Neural progenitor cell (in vitro differentiated cells): ENCODE measurements at regions not wholly inside any gene's neighbourhood (a gene's known extent, or its start where the extent isn't known, plus 50 kb on each side); places are given as distances from the start of the nearest gene placed in this dataset.

ENCODE experiments used
- DNase-seq: peaks from one replicate; pipeline ENCODE4 v3.0.0-alpha.2; 2016; ENCODE audit warnings: low spot score
- H2AFZ ChIP-seq: fragments of 200-600 bp; sonication (generic); replicated peaks from 2 replicates; pipeline ENCODE4 v1.6.1; 2016; ENCODE audit warnings: antibody characterized with exemption
- H3F3A ChIP-seq: fragments of 200-600 bp; sonication (generic); 2 replicates; pipeline ENCODE4 v1.6.1; 2016; ENCODE audit warnings: antibody characterized with exemption, low read depth
- H3K27ac ChIP-seq: fragments of 200-600 bp; sonication (generic); 2 replicates; pipeline ENCODE4 v1.5.1; 2016; ENCODE audit warnings: mild to moderate bottlenecking
- H3K27me3 ChIP-seq: fragments of 200-600 bp; sonication (generic); 2 replicates; pipeline ENCODE4 v1.6.1; 2016; ENCODE audit warnings: mild to moderate bottlenecking, moderate library complexity
- H3K36me3 ChIP-seq: fragments of 200-600 bp; sonication (generic); 2 replicates; pipeline ENCODE4 v1.5.1; 2016
- H3K4me1 ChIP-seq: fragments of 200-600 bp; sonication (generic); 2 replicates; pipeline ENCODE4 v1.6.1; 2016; ENCODE audit warnings: mixed run types
- H3K4me2 ChIP-seq: fragments of 200-600 bp; sonication (generic); 2 replicates; pipeline ENCODE4 v1.6.1; 2016
- H3K4me3 ChIP-seq: fragments of 200-600 bp; sonication (generic); 2 replicates; pipeline ENCODE4 v1.5.1; 2016
- H3K79me2 ChIP-seq: fragments of 200-600 bp; sonication (generic); 2 replicates; pipeline ENCODE4 v1.6.1; 2016; ENCODE audit warnings: low read depth
- H3K9ac ChIP-seq: fragments of 200-600 bp; sonication (generic); 2 replicates; pipeline ENCODE4 v1.6.1; 2016
- H3K9me3 ChIP-seq: fragments of 200-600 bp; sonication (generic); 2 replicates; pipeline ENCODE4 v1.5.1; 2016; ENCODE audit warnings: low read depth
- H4K20me1 ChIP-seq: fragments of 200-600 bp; sonication (generic); 2 replicates; pipeline ENCODE4 v1.6.1; 2016; ENCODE audit warnings: low read depth
- H3K27ac Mint-ChIP-seq: 3 replicates; pipeline ENCODE4 v1.8.0; 2021; ENCODE audit warnings: mixed read lengths
- H3K27me3 Mint-ChIP-seq: 2 replicates; pipeline ENCODE4 v1.8.0; 2022; ENCODE audit warnings: low read depth, mild to moderate bottlenecking, inconsistent platforms, moderate library complexity, mixed read lengths; ENCODE audit not compliant: insufficient read depth
- H3K36me3 Mint-ChIP-seq: 3 replicates; pipeline ENCODE4 v1.8.0; 2021; ENCODE audit warnings: mixed read lengths
- H3K4me1 Mint-ChIP-seq: 3 replicates; pipeline ENCODE4 v1.8.0; 2021; ENCODE audit warnings: mixed read lengths
- H3K4me3 Mint-ChIP-seq: 3 replicates; pipeline ENCODE4 v1.8.0; 2021; ENCODE audit warnings: mild to moderate bottlenecking, moderate library complexity, mixed read lengths
- H3K9me3 Mint-ChIP-seq: 3 replicates; pipeline ENCODE4 v1.8.0; 2020; ENCODE audit warnings: mixed read lengths
- EZH2 ChIP-seq: fragments of 200-600 bp; sonication (generic); IDR thresholded peaks from 2 replicates; pipeline ENCODE4 v1.6.1; 2017; ENCODE audit warnings: antibody characterized with exemption, mild to moderate bottlenecking, moderate library complexity
- EZH2phosphoT487 ChIP-seq: fragments of 200-600 bp; sonication (generic); IDR thresholded peaks from 2 replicates; pipeline ENCODE4 v1.6.1; 2017; ENCODE audit warnings: antibody characterized with exemption
- TF ChIP-seq, protein P1 (sequence below): fragments of 200-600 bp; sonication (generic); IDR thresholded peaks from 2 replicates; pipeline ENCODE4 v1.5.1; 2017; ENCODE audit warnings: antibody characterized with exemption, mild to moderate bottlenecking

DNA sequence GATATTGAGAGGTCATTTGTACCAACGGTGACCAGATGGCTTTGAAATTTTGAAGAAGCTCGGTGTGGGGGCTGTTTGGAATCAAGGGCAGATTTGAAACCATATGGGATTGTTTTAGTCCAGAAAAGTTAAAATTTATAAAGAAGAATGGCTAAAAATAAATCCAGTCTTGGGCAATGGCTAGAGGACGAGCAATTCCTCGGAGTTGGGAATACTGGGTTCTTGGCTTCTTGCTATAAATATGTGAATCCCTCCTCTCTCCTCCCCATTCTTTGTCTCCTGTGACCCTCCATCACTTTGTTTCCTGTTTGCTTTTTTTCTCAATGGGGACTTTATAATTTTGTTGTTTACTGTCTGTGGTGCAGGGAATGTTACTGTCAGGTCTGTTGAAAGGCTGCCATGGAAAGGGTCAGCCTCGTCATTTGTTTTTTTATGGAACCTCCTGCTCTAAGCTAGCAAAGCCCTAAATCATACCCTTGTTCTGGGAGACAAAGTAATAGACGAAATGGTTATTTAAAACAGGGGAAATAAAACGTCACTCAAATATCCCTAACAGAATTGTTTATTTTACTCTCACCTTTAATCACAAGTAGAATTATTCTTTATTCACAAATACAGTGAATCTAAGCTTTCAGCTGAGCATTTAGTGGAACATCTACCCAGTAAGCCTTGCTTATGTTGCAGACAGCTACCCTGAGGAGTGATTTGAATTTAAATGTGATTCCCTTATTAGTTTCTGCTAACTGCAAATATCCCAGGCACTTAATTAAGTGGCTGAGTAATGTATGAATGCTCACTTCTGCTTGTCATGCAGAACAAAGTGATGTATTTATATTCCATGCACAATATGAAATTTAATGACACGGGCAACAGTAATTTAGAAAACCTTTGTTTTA, 273.1 kb upstream of the NOVA1 start:
- Histone ChIP-seq H3K27ac (no peak overlapping the region), H3F3A (peaks cover 6% of the 10 kb centered on the region), H3K9me3 (no peaks in the 10 kb centered on the region), H3K9ac (no peak overlapping the region), H3K4me3 (no peak overlapping the region), H3K4me2 (peak overlapping the region; percentile 27), H3K79me2 (no peaks in the 10 kb centered on the region), H2AFZ (peak overlapping the region; percentile 3), H3K4me1 (peaks cover 46% of the 10 kb centered on the region), H4K20me1 (no peaks in the 10 kb centered on the region), H3K36me3 (no peaks in the 10 kb centered on the region), H3K27me3 (no peaks in the 10 kb centered on the region)
- H3K27ac Mint-ChIP-seq, result no peak overlapping the region
- H3K36me3 Mint-ChIP-seq, result no peaks in the 10 kb centered on the region
- DNase-seq, result no peak
- no peaks in the 10 kb centered on the region for H3K9me3 Mint-ChIP-seq
- H3K4me3 Mint-ChIP-seq, result no peak overlapping the region
- H3K27me3 Mint-ChIP-seq, result no peaks in the 10 kb centered on the region
- peaks cover 26% of the 10 kb centered on the region for H3K4me1 Mint-ChIP-seq
- TF ChIP-seq, protein P1, sequence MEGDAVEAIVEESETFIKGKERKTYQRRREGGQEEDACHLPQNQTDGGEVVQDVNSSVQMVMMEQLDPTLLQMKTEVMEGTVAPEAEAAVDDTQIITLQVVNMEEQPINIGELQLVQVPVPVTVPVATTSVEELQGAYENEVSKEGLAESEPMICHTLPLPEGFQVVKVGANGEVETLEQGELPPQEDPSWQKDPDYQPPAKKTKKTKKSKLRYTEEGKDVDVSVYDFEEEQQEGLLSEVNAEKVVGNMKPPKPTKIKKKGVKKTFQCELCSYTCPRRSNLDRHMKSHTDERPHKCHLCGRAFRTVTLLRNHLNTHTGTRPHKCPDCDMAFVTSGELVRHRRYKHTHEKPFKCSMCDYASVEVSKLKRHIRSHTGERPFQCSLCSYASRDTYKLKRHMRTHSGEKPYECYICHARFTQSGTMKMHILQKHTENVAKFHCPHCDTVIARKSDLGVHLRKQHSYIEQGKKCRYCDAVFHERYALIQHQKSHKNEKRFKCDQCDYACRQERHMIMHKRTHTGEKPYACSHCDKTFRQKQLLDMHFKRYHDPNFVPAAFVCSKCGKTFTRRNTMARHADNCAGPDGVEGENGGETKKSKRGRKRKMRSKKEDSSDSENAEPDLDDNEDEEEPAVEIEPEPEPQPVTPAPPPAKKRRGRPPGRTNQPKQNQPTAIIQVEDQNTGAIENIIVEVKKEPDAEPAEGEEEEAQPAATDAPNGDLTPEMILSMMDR, result no peak
- no peak for TF ChIP-seq EZH2phosphoT487
- TF ChIP-seq EZH2, result no peak

DNA sequence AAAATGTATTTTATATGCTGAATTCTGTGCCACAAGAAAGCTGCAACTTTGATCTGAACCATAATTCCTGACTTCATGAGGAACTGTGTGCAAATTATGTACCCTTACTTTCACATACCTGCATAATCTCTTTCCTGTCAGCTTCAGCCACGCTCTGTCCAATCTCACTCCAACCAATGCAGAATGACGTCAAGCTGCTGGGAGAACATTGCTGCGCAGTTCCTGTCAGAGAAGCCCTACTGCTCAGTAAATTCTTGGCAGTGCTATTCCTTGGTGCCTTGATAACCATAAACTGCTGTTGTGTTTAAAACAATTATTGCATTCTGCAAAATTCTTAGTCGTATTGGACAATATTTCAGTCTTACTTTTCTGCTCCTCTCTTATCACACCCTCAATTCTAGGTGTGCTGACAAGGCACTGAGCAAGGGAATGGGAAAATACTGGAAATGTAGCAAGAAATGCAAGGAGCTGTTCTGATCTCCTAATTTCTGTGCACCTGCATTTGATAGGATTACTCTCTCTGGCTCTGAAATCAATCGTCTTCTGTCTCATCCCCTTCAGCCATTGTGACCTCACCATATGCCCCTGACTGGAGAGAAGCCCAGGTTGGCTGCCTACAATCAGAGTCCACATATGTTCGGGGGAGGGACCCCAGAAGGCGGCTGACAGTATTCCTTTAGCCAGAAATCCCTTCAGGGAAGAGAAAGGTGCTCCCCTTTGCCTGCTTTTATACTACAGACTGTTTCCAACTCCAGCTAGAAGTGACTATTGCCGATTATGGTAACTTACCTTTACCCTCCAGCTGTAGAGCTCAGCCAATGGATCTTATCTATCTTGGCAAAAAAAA, 274.9 kb upstream of the NOVA1 start:
- no peaks in the 10 kb centered on the region for H3K9me3 Mint-ChIP-seq
- H2AFZ ChIP-seq, result no peak overlapping the region

DNA sequence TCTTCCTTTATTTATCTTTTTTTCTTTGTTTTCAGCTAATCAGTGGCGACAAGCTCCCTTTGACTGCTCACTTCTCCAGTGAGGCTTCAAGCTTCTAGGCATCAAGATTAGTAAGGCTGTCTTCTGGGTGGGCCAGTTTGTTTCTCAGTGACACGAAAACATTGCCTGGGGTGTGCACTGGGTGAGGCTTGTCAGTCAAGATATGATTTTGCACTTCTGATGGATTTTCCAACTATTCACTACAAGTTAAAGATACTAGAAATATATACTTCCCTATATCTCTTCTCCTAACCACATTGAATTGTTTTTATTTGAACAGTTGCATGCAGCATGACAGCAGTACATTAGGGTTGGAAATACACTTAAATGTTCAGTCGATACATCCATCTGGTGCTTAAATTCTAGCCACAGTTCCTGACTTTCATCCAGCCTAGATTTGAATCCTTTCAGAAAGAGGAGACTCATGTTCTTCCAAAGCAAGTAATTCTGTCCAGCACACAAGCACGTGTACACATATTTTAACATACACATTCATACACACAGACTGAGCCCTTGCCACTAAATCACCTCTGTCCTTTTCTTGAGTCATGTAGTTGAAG, 275.6 kb upstream of the NOVA1 start:
- Histone ChIP-seq H3K4me2 (peak overlapping the region; percentile 50), H3K79me2 (no peaks in the 10 kb centered on the region), H3F3A (peaks cover 6% of the 10 kb centered on the region), H3K4me3 (no peak overlapping the region), H3K4me1 (peaks cover 36% of the 10 kb centered on the region), H3K27me3 (no peaks in the 10 kb centered on the region), H3K9ac (no peak overlapping the region), H3K36me3 (no peaks in the 10 kb centered on the region), H3K27ac (no peak overlapping the region), H3K9me3 (no peaks in the 10 kb centered on the region), H4K20me1 (no peaks in the 10 kb centered on the region), H2AFZ (no peak overlapping the region)
- Mint-ChIP-seq H3K27me3 (no peaks in the 10 kb centered on the region), H3K4me1 (peaks cover 26% of the 10 kb centered on the region), H3K9me3 (no peaks in the 10 kb centered on the region), H3K36me3 (no peaks in the 10 kb centered on the region), H3K4me3 (no peak overlapping the region), H3K27ac (no peak overlapping the region)
- peak; percentile 42 for DNase-seq
- peak; percentile 60 for TF ChIP-seq EZH2phosphoT487
- TF ChIP-seq, protein P1, result no peak

More for the DNA sequence above, 274.9 kb upstream of the NOVA1 start:
- Histone ChIP-seq H3K27me3 (no peaks in the 10 kb centered on the region), H4K20me1 (no peaks in the 10 kb centered on the region), H3K79me2 (no peaks in the 10 kb centered on the region), H3K4me3 (no peak overlapping the region), H3F3A (peaks cover 6% of the 10 kb centered on the region), H3K9ac (no peak overlapping the region), H3K4me1 (peaks cover 36% of the 10 kb centered on the region), H3K9me3 (no peaks in the 10 kb centered on the region), H3K4me2 (peak overlapping the region; percentile 50), H3K36me3 (no peaks in the 10 kb centered on the region), H3K27ac (no peak overlapping the region)
- Mint-ChIP-seq H3K27me3 (no peaks in the 10 kb centered on the region), H3K4me3 (no peak overlapping the region), H3K27ac (peak overlapping the region; percentile 0), H3K36me3 (no peaks in the 10 kb centered on the region), H3K4me1 (peaks cover 26% of the 10 kb centered on the region)
- TF ChIP-seq EZH2phosphoT487, result no peak
- TF ChIP-seq EZH2, result no peak
- TF ChIP-seq, protein P1, result no peak
- peak; percentile 14 for DNase-seq
